ENCODE measurements at regions not wholly inside any gene's neighbourhood (a gene's known extent, or its start where the extent isn't known, plus 50 kb on each side); places are given as distances from the start of the nearest gene placed in this dataset.

- TF ChIP-seq CTCF (IDR thresholded peaks at IDR 0.05; ENCODE audit: low read length) (no peak), EZH2phosphoT487 (IDR thresholded peaks at IDR 0.05; ENCODE audit: low read length) (no peak)
Observed at GRCh38 chr3:109396806-109397205, 59.5 kb upstream of the DPPA4 start.
